HG03354 (cell line): ENCODE measurements at regions not wholly inside any gene's neighbourhood (a gene's known extent, or its start where the extent isn't known, plus 50 kb on each side); places are given as distances from the start of the nearest gene placed in this dataset.
A peak's percentile ranks its signal among the peaks of the same experiment; 100 is the strongest.

Source experiments
- ATAC-seq: cut with Tn5 transposase; IDR thresholded peaks from one replicate; pipeline ENCODE4 v1.9.1; 2021; ENCODE audit warnings: mild to moderate bottlenecking; ENCODE audit not compliant: unreplicated experiment, poor library complexity, severe bottlenecking

DNA sequence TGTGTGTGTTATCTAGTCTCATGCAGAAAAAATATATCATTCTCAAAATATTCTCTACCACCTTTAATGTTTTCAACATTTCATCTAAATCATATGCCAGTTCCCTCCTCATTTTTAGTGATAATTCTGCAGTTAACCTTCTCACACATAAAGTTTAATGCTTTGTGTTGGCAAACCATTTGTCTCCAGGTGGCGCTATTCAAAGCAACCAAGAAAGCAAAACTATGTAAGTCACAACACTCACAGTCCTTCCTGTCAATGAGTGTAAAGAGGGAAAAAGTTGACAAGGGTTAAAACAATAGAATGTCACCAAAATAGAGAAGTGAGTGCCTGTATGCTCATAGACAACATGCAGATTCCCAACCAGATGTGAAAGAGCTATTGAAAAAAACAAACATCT lies 961.6 kb upstream of the LRRTM1 start:
- ATAC-seq: no peak

DNA sequence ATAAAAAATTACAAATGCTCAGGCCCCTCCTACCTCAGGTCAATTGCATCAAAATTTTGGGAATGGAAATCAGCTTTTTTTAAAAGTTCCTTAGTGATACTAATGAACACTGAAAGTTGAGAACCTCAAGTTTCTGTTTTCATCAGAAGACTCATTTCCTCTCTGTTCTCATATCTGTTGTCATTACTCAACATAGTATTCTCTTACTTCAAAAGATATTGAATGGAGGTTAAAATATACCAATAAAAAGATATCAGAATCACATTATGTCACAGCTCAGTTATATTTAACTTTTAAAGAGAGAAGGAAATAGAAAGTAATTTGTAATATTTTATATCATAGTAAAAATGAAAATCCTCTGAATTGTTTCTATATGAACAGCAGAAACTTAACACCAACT lies 959.4 kb upstream of the LRRTM1 start:
- no peak for ATAC-seq

DNA sequence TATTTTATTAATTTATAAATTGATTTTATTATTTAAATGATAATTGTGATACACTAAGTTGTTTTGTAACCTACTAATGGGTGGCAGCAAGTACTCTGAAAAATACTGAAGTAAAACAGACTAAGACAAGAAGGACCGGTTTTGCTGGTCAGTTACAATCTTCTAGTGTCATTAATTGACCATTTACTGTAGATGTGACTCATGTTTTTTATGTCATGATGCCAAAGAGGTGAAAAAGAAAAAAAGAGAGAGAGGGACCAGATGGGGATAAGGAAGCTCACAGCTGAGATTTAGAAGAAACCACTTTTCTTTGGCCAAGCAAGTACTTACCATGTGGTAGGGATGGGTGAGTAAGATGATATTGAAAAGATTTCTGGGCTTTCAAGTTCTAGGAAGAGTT lies 955.8 kb upstream of the LRRTM1 start:
- ATAC-seq: no peak

DNA sequence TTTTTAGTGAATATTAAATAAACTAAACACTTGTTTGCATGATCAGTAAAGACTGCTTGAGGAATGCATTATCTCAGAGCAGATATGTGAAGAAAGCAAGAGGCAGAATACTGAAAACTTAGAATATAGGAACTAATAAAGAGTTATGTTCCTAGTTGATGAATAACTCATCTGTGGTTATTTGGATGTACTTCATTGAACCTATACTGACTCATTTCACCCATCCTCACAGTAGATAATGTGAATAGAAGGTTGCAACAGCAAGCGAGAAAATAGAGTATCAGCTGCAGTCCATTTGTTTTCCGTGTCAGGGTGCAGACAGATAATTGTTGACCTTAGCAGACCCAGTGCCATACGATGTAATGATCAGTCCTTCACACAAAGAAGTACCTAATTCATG lies 945.7 kb upstream of the LRRTM1 start:
- ATAC-seq: peak; percentile 86

DNA sequence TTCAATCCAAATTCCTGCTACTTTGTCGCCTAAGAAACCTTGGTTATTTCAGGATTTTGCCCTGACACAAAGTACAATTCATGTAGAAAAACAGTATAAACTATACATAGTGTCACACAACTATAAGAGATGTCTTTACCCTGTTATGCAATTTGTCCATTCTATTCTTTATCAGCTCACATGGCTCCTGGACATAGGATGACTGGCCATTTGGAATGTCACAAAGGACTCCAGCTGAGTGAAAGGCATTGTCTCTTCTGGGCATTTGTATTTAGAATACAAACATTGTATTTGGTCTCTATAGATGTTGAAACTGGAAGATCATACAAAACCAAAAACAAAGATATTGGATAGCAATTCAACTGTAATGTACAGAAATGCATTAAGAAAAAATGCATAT lies 944.6 kb upstream of the LRRTM1 start:
- ATAC-seq: no peak

DNA sequence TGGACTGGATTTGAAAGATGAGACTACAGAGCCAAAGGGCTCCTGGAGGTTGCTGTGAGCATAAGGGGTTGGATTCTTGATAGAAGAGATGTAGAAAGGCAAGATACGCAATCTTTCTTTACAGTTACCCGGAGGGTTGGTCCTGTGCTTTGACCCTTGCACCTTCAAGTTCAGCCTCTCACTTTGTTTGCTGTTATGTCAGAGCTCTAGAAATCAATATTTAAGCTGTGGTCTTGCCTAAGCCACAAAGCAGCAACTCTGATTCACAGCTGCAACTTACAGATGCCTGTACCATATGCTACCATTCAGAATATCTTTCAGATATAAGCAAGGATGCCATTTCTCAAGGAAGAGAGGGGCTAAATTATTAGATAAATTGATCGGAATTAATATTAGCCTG lies 943.1 kb upstream of the LRRTM1 start:
- peak; percentile 58 for ATAC-seq

DNA sequence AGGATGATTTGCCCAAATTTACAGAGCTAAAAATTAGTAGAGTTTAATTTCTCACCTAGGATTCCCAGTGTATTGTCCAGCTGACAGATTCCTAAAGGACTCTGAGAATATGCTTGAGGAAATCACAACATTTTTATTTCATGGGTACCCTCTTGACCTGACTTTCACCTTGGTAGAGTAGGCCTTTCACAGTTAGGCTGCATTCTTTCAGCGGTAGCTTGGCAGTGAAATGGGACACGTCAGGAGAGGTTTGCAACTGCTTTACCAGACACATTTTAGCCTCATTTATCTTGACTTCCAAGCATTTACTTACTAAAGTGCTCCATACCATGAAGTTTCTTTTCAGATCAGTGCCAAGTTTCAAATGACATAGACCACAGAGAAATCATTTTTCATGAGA lies 937.9 kb upstream of the LRRTM1 start:
- no peak for ATAC-seq

DNA sequence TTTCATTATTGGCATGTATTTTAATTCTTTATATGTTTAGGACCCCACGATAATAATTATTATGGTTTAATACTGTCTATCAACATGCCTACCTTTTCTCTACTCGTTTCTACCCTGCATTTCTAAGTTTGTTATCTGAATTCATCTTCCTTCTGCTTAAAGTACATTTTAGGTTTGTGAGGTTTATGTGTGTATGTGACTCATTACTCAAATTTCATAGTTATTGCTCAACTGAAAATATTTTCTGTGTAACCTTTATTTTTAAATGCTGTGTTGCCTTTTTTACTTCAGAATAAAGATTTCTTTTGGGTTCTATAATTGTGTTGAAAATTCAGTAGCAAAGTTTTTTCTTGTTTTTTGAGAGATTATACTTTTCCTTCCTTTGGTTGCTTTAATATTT lies 933.9 kb upstream of the LRRTM1 start:
- ATAC-seq: no peak

DNA sequence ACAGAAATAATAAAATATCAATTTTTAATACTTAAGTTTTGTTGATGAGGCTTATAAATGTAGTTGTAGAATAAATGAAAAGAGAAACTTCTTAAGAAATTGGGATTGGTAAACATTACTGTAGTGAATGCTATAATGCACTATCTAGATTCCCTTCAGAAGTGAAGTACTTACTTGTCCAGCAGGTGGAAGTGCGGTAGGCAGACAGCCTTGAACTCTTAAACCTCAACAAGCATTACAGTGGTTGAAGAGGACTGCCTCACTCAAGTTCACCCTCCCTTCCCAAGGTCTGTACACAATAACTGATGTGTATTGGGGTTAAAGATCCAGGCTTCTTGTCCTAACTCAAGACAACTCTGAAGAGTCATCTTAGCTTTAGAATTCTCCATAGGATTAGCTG lies 931.0 kb upstream of the LRRTM1 start:
- no peak for ATAC-seq

DNA sequence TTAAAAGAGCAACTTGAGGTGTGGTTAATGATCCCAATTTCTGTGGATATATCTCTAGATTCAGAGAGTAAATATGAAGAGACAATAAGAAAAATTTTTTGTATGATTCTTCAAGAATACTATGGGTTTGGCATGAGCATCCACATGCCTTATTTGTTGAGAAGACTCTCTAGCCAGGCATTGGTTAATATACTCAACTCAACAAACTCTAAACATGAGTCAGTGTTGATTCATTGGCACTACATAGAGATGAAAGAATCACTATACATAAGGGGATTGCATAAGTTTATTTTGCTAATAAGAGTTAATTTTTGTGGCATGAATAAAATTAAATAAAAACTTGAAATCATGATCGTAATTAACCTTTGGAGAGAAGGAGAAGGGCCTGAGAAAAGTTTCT lies 930.2 kb upstream of the LRRTM1 start:
- ATAC-seq: no peak

DNA sequence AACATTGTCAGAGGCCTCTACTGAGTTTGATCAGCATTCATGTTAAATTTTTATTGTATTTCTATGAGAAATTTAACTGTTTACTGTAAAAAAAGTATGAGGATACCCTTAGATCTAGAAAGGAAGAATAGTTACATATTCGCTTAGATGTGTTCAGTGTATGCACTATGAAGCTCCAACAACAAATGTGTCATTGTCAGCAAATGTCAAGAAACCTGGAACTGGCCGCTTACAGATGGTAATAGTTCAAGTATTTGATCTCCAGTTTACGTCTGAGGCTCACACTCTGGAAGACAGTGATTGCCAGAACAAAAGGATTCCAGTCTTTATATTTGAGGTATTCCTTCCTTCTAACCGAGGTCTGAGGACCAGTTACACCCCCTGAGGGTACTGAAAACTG lies 921.2 kb upstream of the LRRTM1 start:
- no peak for ATAC-seq

DNA sequence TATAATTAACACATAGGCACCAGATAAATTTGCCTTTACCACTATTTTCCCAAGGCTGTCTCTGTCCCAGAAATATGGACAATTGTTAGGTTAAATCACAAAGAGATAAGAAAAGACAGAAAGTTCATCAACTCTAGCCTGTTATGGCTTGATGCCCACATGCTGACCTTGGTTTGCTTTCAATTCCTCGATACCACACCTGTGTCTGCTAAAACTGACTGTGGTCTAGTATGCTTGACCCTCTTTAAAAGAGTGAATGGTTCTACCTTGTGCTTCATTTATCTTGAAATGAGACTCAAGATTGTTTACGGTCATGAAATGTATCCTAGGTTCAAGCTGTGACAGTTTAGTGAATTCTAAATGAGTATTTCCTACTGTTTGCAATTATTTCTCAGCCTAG lies 909.0 kb upstream of the LRRTM1 start:
- no peak for ATAC-seq

DNA sequence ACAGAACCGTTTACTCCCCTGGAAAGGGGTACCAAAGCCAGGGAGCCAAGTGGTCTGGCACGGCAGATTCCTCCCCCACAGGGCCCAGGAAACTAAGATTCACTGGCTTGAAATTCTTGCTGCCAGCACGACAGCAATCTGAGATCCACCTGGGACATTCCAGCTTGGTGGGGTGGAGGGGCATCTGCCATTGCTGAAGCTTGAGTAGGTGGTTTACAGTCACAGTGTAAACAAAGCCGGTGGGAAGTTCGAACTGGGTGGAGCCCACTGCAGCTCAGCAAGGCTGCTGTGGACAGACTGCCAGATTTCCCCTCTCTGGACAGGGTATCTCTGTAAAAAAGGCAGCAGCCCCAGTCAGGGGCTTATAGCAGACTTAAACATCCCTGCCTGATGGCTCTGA lies 901.7 kb upstream of the LRRTM1 start:
- no peak for ATAC-seq

DNA sequence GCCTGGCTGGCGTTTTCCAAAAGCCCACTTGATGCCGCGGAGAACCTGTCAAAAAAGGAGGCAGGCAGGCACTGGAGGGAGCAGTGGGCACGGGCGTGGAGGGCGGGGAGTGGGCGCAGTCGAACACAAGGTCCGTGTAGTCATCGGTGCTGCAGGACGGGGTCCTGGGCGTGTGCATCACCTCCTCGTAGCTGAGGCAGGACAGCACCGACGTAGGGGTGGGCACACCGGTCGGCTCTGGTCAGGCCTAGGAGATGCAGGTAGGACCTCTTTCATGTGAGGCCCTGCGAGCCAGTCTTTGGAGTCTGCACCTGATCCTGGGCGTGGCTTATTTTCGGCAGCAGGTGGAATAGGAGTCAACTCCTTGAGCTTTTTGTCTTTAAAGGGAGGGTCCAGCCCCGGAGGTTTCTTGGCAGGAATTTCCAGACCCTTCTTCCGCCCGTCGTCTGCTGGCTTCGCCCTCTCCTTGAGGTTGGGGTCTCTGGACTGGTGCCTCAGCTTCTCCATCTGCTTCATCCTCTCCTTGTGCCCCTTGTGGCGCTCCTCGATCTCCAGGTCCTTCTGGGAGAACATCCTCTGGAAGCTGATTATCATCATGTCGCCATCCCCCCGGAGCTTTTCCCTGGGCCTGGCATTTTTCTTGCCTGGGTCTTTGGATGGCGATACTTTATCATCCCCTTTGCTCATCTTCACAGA lies 892.5 kb upstream of the LRRTM1 start:
- no peak for ATAC-seq

DNA sequence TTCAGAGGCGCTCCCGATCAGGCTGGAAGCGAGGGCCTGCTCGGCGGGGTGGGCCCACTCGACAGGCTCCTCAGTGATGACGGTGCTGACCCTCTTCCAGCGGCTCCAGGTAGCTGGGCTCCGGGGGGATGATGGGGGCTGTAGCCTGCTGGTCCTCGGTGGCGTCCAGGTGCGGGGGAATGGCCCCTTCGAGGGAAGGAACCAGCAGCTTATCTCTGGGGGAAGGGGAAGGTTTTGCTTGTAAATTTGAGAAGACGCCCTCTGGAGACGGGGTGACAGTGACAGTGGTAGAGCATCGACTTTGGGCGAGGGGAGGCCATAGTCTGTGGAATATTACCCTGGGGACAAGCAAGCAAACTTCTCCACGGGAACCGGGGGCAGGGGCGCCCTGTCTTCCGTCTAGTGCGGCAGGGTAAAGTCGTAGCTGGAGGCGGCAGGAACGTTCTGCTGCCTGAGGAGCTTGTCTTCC lies 891.9 kb upstream of the LRRTM1 start:
- no peak for ATAC-seq

DNA sequence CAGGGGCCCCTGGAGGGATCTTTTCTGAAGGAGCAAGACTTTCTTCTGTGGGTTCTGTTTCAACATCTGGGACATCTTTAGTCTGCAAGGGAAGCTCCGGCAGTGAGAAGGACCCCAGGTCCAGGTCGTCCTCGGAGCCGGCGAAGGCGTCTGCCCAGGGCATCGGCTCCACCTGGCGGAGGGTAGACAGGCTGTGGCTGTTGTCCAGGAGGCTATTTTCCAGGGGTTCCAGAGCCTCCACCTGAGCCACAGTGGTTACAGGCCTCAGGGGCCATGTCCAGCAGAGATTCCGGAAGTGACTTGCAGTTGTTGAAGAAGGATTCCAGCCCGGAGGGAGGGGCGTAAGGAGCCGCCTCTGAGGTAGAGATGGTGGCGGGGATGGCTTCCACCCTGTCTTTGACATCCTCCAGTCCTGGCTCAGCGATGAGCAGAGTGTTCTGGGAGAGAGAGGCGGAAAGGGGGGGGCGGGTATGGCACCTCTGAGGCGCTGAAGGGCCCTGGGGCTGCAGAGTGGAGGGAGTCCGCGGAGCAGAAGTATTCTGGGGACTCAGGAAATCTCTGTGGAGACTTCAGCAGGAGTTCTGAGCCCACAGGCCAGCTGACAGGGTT lies 891.3 kb upstream of the LRRTM1 start:
- no peak for ATAC-seq

DNA sequence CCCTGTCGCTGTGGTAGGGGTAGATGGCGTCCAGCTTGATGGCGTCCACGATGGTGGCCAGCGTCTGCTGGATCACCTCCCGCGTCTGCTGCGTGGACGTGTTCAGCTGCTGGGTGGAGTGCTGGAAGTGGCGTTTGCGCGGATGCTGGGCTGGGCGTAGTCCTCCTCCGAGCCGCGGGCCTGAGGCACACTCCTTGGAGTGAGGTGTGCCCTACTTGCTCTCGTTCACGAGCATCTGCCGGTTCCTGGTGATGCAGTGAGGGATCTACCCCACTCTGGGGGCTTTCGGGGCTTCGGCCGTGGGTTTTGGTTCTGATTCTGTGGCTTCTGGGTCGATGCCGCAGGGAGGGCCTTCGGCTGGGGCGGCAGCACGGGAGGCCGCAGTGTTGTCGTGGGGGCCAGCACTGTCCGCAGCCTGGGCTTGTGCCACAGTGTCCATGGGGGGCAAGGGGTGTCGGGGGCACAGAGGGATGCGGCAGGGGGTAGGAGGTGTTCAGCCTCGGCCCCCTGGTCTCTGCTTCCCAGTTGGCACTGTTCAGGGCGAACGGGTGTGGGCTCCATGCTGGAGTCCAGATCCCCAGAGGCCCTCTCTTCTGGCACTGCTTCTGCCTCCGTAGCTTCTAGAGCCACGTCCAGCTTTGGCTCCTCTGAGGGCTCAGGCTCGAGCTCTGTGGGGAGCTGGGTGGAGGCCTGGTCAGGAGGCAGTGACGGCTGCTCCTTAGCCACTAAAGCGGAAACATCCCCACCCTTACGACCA lies 890.6 kb upstream of the LRRTM1 start:
- no peak for ATAC-seq

DNA sequence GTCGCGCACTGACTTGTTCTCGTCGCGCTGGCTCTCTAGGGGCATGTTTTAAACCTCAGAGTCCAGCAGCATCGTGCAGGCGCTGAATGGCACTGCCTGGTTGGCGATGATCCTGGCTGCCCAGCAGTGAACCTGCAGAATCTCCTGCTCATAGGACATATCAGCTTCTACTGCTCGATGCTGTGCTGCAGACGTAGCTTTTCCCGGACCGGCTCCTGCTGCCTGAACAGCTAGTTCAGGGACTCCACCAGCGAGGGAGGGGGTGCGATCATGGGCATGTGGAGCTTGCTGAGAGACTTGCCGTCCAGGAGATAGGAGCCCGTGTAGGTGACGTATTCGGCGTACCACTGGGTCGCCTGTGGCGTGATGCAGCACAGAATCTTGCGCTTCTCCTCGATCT lies 890.0 kb upstream of the LRRTM1 start:
- ATAC-seq: no peak

DNA sequence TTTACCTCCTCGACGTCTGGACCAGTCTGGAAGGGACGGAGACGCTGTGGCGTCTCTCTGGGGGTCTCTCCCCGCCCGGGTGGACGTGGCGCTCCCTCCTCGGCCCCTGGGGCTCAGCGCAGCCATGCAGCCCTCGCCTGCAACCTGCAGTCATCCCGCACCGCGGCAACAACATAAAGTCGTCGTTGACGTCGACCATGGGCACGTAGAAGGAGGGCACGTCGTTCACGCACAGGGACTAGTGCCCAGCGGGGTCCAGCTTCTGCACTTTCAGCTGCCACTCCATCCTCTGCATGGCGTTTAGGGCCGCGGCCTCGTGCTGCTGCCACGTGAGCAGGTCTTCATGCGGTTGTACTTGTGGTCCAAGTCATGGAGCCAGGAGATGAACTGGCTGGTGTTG lies 889.6 kb upstream of the LRRTM1 start:
- no peak for ATAC-seq

DNA sequence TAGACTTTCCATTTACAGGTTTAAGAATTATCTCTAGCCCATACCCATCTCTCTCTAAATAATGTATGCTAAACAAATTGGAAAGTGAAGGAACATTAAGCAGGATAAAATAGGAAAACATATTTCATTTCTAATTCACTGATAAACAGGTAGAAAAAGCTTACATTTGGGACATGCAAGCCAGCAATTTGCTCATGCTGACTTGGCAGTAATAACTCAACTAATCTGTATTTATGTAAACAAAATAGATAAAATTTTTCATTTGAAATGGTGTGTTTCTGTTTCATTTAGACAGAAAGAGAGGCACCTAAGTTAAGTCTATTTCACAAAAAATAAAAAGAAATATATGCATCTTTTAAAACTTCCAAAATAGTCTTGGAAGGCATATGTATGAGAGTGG lies 877.3 kb upstream of the LRRTM1 start:
- no peak for ATAC-seq

DNA sequence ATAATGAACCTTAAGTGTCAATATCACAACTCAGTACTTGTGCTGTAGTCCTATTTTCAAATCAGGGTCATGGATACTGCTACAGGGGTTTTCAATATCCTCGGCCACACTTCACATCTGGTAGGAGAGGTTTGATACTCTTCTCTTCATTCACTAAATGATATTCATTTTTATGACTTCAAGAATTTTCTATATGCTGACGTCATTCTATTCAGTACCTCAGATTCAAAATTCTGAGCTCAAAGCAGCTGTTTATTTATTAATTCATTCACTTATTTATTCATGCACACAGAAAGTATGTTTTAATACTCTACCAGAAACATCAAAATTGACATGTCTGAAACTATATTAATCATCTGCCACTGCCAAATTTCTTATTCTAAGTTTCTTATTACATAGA lies 866.9 kb upstream of the LRRTM1 start:
- no peak for ATAC-seq
